GM21515 (cell line): ENCODE measurements at regions not wholly inside any gene's neighbourhood (a gene's known extent, or its start where the extent isn't known, plus 50 kb on each side); places are given as distances from the start of the nearest gene placed in this dataset.
"Not testable (repeated sequence)": the region's sequence is repeated elsewhere in the genome, so short reads cannot be mapped to it uniquely, and the experiment has no call there.

Experiments used
- ATAC-seq: cut with Tn5 transposase; IDR thresholded peaks from one replicate; pipeline ENCODE4 v1.9.1; 2021; ENCODE audit not compliant: unreplicated experiment

GRCh38 chr3:28139288-28139687 lies 102.1 kb upstream of the CMC1 start:
- no peak for ATAC-seq

DNA sequence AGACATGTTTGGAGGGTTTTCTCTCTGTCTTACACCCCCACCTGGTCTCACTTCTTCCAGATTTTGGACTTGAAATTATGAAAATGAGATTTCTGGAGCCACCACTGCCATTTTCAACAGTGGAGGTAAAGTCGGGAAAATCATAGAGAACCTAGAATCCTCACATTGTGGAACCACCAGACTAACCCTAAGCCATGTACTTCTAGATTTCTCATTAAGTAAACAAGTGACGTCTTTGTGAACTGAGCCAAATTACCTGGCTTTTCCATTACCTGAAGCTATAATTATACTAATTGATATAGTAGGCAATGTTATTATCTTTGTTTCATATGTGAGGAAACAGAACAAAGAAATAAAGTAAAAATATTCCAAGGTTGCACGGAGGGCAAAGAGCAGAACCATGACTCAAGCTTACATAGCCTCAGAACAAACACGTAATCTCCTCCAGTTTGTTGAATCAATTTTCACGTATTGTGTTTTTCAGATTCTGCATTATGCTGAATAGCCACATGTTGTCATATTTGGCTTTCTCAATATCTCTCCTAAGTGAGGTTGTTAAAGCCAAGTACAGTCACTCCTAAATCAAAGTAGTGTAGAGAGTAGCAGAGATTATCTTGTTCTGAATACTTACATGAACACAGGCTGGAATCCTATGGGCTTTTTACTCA lies 101.3 kb upstream of the CMC1 start:
- no peak for ATAC-seq

DNA sequence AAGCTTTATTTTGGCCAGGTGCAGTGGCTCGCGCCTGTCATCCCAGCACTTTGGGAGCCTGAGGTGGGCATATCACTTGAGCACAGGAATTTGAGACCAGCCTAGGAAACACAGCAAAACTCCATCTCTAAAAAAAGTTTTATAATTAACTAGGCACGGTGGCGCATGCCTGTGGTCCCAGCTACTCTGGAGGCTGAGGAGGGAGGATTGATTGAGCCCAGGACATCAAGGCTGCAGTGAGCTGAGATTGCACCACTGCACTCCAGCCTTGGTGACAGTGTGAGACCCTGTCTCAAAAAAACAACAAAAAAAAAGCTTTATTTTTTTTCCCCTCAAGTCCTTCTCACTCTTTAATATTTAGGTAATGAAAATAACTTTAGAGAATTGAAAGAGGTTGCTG lies 100.8 kb upstream of the CMC1 start:
- ATAC-seq, result no peak

DNA sequence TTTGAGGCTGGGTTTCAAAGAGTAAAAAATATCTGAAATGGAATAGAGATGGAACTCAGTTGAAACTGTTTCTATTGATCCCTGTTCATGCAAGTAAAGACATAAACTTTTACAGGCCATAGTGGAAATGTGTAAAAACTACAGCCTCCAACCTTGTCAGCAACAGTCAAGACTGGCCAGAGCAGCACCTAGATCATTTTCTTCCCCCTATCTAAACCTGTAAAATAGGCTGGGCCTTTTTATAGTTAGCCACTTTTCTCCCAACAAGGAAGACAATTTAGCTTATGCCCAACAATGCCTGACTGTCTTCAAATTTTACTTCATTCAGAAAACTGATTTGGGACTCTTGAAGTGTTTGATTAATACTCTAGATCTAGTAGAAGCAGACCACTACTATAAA lies 91.5 kb upstream of the CMC1 start:
- no peak for ATAC-seq

- ATAC-seq, result no peak
Measured at GRCh38 chr3:28150465-28151206, 90.8 kb upstream of the CMC1 start.

DNA sequence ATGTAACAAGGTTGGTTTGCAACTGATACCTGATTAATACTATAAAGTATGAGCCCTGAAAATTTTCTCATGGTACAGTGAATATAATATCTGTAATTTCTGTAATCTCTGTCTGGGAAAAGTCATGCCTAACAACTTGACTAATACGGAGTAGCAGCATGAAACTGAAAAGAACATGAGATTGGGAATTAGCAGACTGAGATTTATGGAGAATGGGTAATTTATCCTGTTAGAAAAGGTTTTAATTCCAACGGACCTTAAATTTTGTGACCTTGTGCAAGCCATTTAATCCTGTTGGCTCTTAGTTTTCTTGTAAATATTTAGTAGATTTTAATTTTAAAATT lies 90.2 kb upstream of the CMC1 start:
- no peak for ATAC-seq

DNA sequence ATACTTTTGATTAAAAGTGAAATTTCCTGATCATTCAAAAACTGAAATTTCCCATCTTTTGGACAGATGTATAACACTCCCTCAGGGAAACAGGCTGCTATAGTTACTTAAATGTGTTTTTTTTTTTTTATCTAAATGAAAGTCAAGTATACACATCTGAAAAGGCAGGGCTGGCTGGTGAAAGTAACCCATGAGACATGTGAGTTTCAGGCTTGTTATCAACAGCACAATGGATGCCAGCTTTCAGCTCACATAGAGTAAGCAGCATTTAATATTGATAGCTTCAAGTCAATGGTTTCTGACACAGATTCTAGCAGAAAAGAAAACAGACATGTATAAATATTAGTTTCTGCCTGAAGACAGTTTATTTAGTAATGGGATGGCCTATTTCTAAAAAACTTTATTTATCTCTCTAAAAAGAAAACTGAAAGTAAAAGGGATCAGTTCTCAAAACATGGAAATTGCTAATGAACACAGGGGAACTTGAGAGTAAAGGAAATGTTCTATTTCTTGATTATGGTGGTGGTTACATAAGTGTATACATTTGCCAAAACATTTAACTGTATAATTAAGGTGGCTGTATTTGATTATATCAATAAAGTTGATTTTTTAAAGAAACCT lies 89.7 kb upstream of the CMC1 start:
- ATAC-seq, result peak; percentile 92

- no peak for ATAC-seq
Measured at GRCh38 chr3:28155631-28156030, 85.8 kb upstream of the CMC1 start.

- ATAC-seq, result not testable (repeated sequence)
Measured at GRCh38 chr3:28156599-28156998, 84.8 kb upstream of the CMC1 start.

- peak; percentile 84 for ATAC-seq
Measured at GRCh38 chr3:28171962-28172361, 69.5 kb upstream of the CMC1 start.

- no peak for ATAC-seq
Measured at GRCh38 chr3:28172748-28173147, 68.7 kb upstream of the CMC1 start.

GRCh38 chr3:28173836-28174235 lies 67.6 kb upstream of the CMC1 start:
- no peak for ATAC-seq

GRCh38 chr3:28186748-28187147 lies 54.7 kb upstream of the CMC1 start:
- no peak for ATAC-seq

DNA sequence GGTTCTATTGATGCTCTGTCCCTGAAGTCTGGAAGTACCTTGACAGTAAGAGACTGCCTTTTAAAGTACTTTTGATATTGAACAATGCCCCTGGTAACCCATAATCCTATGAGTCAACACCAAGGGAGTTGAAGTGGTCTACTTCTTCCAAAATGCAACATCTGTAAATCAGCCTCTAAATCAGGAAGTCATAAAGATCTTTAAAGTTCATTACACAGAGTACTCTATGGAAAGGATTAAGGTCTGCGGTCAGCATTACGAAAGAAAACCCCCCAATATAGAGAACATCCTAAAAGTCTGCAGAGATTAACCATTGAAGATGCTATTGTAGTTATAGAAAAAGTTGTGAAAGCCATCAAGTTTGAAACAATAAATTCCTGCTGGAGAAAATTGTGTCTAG lies 52.7 kb upstream of the CMC1 start:
- no peak for ATAC-seq

DNA sequence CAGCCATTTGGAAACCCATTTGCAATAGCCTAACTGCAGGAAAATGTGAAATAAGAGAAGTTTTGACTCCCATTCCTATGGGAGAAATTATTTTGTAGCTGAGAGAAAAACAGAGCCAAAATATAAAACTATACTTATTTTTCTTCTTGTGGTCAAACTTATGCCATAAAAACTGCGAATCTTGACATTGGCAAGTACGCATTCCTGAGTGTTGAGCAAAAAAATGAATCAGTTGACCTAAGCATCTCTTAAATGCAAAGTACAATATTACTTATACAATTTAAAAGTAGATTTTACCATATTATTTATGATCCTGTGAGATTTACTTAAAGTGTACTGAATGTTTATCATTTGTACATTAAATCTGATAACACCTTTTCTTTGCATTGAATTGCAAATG lies 50.1 kb upstream of the CMC1 start:
- ATAC-seq, result no peak
